ENCODE measurements at regions not wholly inside any gene's neighbourhood (a gene's known extent, or its start where the extent isn't known, plus 50 kb on each side); places are given as distances from the start of the nearest gene placed in this dataset.

- H3K9me2 ChIP-seq (ENCODE audit: insufficient read depth, low read length) = no peaks in the 10 kb centered on the region
- TF ChIP-seq MXI1 (conservative IDR thresholded peaks at IDR 0.05; ENCODE audit: poor library complexity, severe bottlenecking) = no peak
- TF ChIP-seq CTCF (IDR thresholded peaks at IDR 0.05; ENCODE audit: poor library complexity, severe bottlenecking) = no peak
- no peak for TF ChIP-seq POLR2AphosphoS5 (IDR thresholded peaks at IDR 0.05)
- TF ChIP-seq SMC3 (conservative IDR thresholded peaks at IDR 0.05; ENCODE audit: poor library complexity) = no peak
- no peak for TF ChIP-seq EP300 (conservative IDR thresholded peaks at IDR 0.05; ENCODE audit: poor library complexity, severe bottlenecking)
- TF ChIP-seq RAD21 (conservative IDR thresholded peaks at IDR 0.05) = no peak
- no peak for TF ChIP-seq REST (IDR thresholded peaks at IDR 0.05; ENCODE audit: borderline replicate concordance)
- no peak for TF ChIP-seq EZH2 (IDR thresholded peaks at IDR 0.05; ENCODE audit: borderline replicate concordance, insufficient read depth, low read length, poor library complexity, severe bottlenecking)
- no peak for TF ChIP-seq TAF1 (IDR thresholded peaks at IDR 0.05; ENCODE audit: low read depth)
- H3K4me3 ChIP-seq (ENCODE audit: low read length) = no peak overlapping the region
- no peaks in the 10 kb centered on the region for H3F3A ChIP-seq (ENCODE audit: insufficient read depth, low read length, poor library complexity, severe bottlenecking)
- no peak overlapping the region for H3K9ac ChIP-seq (ENCODE audit: low read length)
- H3K27ac ChIP-seq (ENCODE audit: low read length) = no peak overlapping the region
- no peaks in the 10 kb centered on the region for H3K79me2 ChIP-seq (replicated peaks; ENCODE audit: insufficient read depth, low read length)
- H2AFZ ChIP-seq (ENCODE audit: low read depth, low read length) = no peak overlapping the region
- H3K27me3 ChIP-seq (ENCODE audit: insufficient read depth, low read depth, low read length) = no peaks in the 10 kb centered on the region
- no peak overlapping the region for H3K4me2 ChIP-seq (ENCODE audit: low read length)
- H4K20me1 ChIP-seq (ENCODE audit: insufficient read depth) = no peaks in the 10 kb centered on the region
- peaks cover 5% of the 10 kb centered on the region for H3K9me3 ChIP-seq (ENCODE audit: low read length)
- H3K36me3 ChIP-seq (ENCODE audit: insufficient read depth, low read length) = no peaks in the 10 kb centered on the region
These were observed 377.7 kb upstream of the MGMT start for GRCh38 chr10:129089341-129089740.

GRCh38 chr10:129090165-129090564 is 376.9 kb upstream of the MGMT start:
- Histone ChIP-seq H3K36me3 (ENCODE audit: insufficient read depth, low read length) (no peaks in the 10 kb centered on the region), H3K27me3 (ENCODE audit: insufficient read depth, low read depth, low read length) (no peaks in the 10 kb centered on the region), H3K4me2 (ENCODE audit: low read length) (no peak overlapping the region), H3K4me3 (ENCODE audit: low read length) (no peak overlapping the region), H3K9ac (ENCODE audit: low read length) (no peak overlapping the region), H3F3A (ENCODE audit: insufficient read depth, low read length, poor library complexity, severe bottlenecking) (no peaks in the 10 kb centered on the region), H3K9me2 (ENCODE audit: insufficient read depth, low read length) (no peaks in the 10 kb centered on the region), H3K79me2 (replicated peaks; ENCODE audit: insufficient read depth, low read length) (no peaks in the 10 kb centered on the region), H3K9me3 (ENCODE audit: low read length) (peaks cover 5% of the 10 kb centered on the region), H3K27ac (ENCODE audit: low read length) (no peak overlapping the region), H2AFZ (ENCODE audit: low read depth, low read length) (no peak overlapping the region), H4K20me1 (ENCODE audit: insufficient read depth) (no peaks in the 10 kb centered on the region)
- TF ChIP-seq POLR2AphosphoS5 (IDR thresholded peaks at IDR 0.05) (no peak), EZH2 (IDR thresholded peaks at IDR 0.05; ENCODE audit: borderline replicate concordance, insufficient read depth, low read length, poor library complexity, severe bottlenecking) (no peak), CTCF (IDR thresholded peaks at IDR 0.05; ENCODE audit: poor library complexity, severe bottlenecking) (no peak), REST (IDR thresholded peaks at IDR 0.05; ENCODE audit: borderline replicate concordance) (no peak), RAD21 (conservative IDR thresholded peaks at IDR 0.05) (no peak), TAF1 (IDR thresholded peaks at IDR 0.05; ENCODE audit: low read depth) (no peak), EP300 (conservative IDR thresholded peaks at IDR 0.05; ENCODE audit: poor library complexity, severe bottlenecking) (no peak), MXI1 (conservative IDR thresholded peaks at IDR 0.05; ENCODE audit: poor library complexity, severe bottlenecking) (no peak), SMC3 (conservative IDR thresholded peaks at IDR 0.05; ENCODE audit: poor library complexity) (no peak)
